ENCODE measurements at regions not wholly inside any gene's neighbourhood (a gene's known extent, or its start where the extent isn't known, plus 50 kb on each side); places are given as distances from the start of the nearest gene placed in this dataset.

- TF ChIP-seq POLR2A (IDR thresholded peaks at IDR 0.05) (no peak), CTCF (IDR thresholded peaks at IDR 0.05) (no peak), EP300 (IDR thresholded peaks at IDR 0.05) (no peak)
Measured at GRCh38 chr15:58362262-58362922, 69.4 kb upstream of the LIPC start.
